ENCODE measurements at regions not wholly inside any gene's neighbourhood (a gene's known extent, or its start where the extent isn't known, plus 50 kb on each side); places are given as distances from the start of the nearest gene placed in this dataset.

DNA sequence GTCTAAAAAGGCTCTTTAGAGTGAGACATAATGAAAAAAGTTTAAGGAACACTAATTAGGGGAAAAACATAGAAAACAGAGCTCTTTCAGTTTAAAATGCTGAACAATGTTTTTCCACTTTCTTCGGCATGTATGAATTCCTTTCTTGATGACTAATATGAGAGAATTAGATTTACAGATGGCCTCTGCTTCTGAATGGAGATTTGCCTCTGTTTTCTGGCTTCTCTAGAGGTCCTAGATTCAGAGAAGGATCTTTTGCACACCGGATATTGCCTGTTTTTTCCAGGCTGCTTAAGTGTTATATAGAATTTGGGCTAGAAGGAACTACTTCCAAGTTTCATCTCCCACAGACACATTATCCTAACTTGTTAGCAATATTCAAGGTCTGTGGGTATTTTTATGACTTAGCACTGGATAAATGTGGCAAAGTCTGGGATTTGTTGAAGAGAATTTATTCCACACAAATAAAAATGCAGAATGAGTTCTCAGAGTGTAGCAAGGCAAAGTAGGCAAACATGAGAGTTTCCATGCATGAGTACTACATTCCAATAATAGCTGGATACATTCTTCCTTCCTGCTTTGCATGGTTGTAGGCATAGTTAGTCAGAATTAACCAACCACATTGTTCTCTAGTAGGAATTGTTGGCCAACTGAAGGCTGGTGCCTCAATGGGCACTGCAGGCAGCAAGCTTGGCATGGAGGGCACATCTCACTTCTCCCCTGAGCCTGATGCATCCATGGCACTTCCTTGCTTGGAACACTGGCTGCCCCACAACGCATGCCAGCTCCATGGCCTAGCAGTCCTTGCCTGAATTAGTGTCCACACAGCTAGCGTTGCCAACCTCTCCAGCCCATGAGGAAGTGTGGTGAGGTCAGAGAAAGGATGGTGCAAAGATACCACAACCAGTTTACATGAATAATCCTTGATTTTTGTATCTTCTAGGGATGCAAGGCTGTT, 224.2 kb downstream of the CLIC5 start:
- Histone ChIP-seq H3K4me1 (no peaks in the 10 kb centered on the region), H3K36me3 (no peaks in the 10 kb centered on the region), H3K4me3 (no peak overlapping the region), H3K27ac (no peak overlapping the region), H3K27me3 (no peaks in the 10 kb centered on the region), H3K9me3 (no peaks in the 10 kb centered on the region)
- intact Hi-C loops (cut with DNase I; ENCODE audit: low total_unique reads): no loop called here
- no peak for DNase-seq (ENCODE audit: low spot score in 2 of 2)
- TF ChIP-seq POLR2A (IDR thresholded peaks at IDR 0.05): no peak
- TF ChIP-seq POLR2AphosphoS5 (IDR thresholded peaks at IDR 0.05): no peak
- TF ChIP-seq, protein P1, sequence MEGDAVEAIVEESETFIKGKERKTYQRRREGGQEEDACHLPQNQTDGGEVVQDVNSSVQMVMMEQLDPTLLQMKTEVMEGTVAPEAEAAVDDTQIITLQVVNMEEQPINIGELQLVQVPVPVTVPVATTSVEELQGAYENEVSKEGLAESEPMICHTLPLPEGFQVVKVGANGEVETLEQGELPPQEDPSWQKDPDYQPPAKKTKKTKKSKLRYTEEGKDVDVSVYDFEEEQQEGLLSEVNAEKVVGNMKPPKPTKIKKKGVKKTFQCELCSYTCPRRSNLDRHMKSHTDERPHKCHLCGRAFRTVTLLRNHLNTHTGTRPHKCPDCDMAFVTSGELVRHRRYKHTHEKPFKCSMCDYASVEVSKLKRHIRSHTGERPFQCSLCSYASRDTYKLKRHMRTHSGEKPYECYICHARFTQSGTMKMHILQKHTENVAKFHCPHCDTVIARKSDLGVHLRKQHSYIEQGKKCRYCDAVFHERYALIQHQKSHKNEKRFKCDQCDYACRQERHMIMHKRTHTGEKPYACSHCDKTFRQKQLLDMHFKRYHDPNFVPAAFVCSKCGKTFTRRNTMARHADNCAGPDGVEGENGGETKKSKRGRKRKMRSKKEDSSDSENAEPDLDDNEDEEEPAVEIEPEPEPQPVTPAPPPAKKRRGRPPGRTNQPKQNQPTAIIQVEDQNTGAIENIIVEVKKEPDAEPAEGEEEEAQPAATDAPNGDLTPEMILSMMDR (IDR thresholded peaks at IDR 0.05): no peak

DNA sequence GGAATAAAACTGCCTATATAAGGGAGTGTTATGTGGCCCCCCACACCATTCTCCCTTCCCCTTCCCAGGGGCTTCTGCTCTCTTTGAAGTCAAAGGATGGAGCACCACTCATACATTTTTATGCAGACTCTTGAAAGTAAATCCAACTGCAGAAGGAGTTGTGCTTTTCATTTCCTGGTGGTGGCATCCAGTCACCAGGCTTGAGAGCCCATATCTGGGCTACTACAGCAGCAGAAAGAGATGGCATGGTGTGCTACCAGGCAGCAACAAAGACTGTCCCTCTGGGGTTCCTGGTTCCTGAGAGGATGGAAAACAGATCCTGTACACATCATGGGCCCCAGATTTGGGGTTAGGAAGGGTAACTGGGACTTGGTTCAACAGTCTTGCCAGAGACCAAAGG, 226.4 kb downstream of the CLIC5 start:
- TF ChIP-seq POLR2AphosphoS5 (IDR thresholded peaks at IDR 0.05) (no peak), POLR2A (IDR thresholded peaks at IDR 0.05) (no peak)
- TF ChIP-seq, protein P1 (IDR thresholded peaks at IDR 0.05): no peak

DNA sequence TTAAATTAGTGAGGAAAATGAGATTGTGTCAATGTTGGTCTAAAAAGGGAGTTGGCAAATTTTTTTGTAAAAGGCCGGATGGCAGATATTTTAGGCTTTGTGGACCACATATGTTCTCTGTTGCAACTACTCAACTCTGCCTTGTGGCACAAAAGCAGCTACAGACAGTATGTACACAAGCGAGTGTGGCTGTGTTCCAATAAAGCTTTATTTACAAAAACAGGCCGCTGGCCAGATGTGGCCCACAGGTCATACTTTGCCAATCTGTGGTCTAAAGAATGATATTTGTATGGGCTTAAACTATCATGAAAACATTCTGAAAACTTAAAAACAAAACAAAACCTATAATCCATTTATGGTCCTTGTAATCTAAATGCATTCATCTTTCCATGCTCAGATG, 228.3 kb downstream of the CLIC5 start:
- H3K4me1 ChIP-seq: no peaks in the 10 kb centered on the region
- H3K27ac ChIP-seq: no peak overlapping the region
- no peak for TF ChIP-seq POLR2A (IDR thresholded peaks at IDR 0.05)
- TF ChIP-seq, protein P1 (IDR thresholded peaks at IDR 0.05): no peak
- TF ChIP-seq POLR2AphosphoS5 (IDR thresholded peaks at IDR 0.05): no peak
- H3K36me3 ChIP-seq: no peaks in the 10 kb centered on the region
- H3K27me3 ChIP-seq: no peaks in the 10 kb centered on the region
- intact Hi-C loops (cut with DNase I; ENCODE audit: low total_unique reads): no loop called here
- no peak overlapping the region for H3K4me3 ChIP-seq
- DNase-seq (ENCODE audit: low spot score in 2 of 2): no peak
- H3K9me3 ChIP-seq: no peaks in the 10 kb centered on the region

More for the DNA sequence above, 226.4 kb downstream of the CLIC5 start:
- Histone ChIP-seq H3K4me3 (no peak overlapping the region), H3K27ac (no peak overlapping the region), H3K4me1 (no peaks in the 10 kb centered on the region), H3K36me3 (no peaks in the 10 kb centered on the region), H3K9me3 (no peaks in the 10 kb centered on the region), H3K27me3 (no peaks in the 10 kb centered on the region)
- no peak for DNase-seq (ENCODE audit: low spot score in 2 of 2)
- intact Hi-C loops (cut with DNase I; ENCODE audit: low total_unique reads): no loop called here

DNA sequence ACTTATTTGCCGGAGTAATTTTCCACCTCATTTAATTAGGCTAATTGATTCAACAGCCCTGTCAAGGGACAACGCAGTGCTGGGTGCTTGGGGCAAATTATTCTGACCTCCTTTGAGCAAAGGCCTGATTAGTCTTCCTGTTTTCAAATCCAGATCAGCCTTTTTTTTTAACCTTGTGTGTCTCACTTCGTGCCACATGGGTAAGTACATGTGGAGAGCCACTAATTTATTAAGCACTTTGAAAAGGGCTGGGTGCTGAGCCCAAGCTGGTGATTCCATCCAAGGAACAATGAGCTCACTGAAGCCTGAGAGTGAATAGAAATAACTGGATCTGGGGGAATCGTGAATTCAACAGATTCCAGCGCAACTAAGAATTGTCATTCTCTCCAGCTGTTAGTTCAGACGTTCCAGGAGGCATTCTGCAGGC, 229.3 kb downstream of the CLIC5 start:
- Histone ChIP-seq H3K27me3 (no peaks in the 10 kb centered on the region), H3K9me3 (no peaks in the 10 kb centered on the region), H3K27ac (no peak overlapping the region), H3K36me3 (no peaks in the 10 kb centered on the region), H3K4me3 (no peak overlapping the region), H3K4me1 (no peaks in the 10 kb centered on the region)
- intact Hi-C loops (cut with DNase I; ENCODE audit: low total_unique reads): no loop called here
- no peak for DNase-seq (ENCODE audit: low spot score in 2 of 2)
- TF ChIP-seq, protein P1 (IDR thresholded peaks at IDR 0.05): no peak
- no peak for TF ChIP-seq POLR2A (IDR thresholded peaks at IDR 0.05)
- TF ChIP-seq POLR2AphosphoS5 (IDR thresholded peaks at IDR 0.05): no peak

DNA sequence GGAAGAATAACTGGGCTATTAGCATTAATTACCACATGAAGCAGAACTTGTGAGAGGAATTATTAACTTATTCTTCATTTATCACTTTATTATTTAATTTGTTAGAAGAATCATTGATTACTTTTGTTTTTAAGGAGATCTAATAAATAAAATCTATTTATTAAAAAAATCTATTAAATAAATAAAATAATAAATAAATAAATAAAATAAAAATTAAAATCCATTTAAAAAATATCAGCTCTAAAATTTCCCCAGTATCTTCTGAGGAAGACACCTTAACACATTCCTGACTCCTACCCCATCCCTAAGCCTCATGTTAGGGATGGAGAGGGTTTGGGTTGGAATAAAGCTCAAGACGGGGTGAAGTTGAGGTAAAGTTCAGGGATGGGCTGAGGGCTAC, 231.4 kb downstream of the CLIC5 start:
- no peak overlapping the region for H3K4me3 ChIP-seq
- H3K27ac ChIP-seq: no peak overlapping the region
- H3K9me3 ChIP-seq: no peaks in the 10 kb centered on the region
- DNase-seq (ENCODE audit: low spot score in 2 of 2): no peak
- no peak for TF ChIP-seq POLR2A (IDR thresholded peaks at IDR 0.05)
- no peak for TF ChIP-seq POLR2AphosphoS5 (IDR thresholded peaks at IDR 0.05)
- TF ChIP-seq, protein P1 (IDR thresholded peaks at IDR 0.05): no peak
- H3K36me3 ChIP-seq: no peaks in the 10 kb centered on the region
- H3K4me1 ChIP-seq: no peaks in the 10 kb centered on the region
- H3K27me3 ChIP-seq: no peaks in the 10 kb centered on the region
- intact Hi-C loops (cut with DNase I; ENCODE audit: low total_unique reads): no loop called here
